ENCODE measurements at regions not wholly inside any gene's neighbourhood (a gene's known extent, or its start where the extent isn't known, plus 50 kb on each side); places are given as distances from the start of the nearest gene placed in this dataset.

DNA sequence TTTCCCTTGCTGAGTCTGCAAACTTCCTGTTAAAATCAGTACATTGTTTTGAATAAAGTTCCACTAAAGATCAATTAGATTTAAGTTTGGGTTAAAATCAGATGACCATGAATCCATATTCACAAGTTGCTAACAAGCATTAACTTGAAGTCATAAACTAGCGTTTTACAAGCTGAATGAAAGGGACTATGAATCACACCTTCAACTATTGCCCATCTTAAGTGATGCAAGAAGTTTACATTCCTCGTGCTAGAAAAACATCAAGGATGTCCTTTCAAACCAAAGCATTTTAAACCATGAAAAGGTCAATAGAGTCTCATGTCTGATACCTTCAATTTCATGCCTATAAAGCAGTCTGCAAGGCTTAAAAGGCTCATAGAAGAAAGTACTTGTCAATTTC, 257.2 kb upstream of the SYT4 start:
- no peak for TF ChIP-seq CTCF (conservative IDR thresholded peaks at IDR 0.05 in 1 of 2, IDR thresholded peaks at IDR 0.05 in 1 of 2; ENCODE audit: low read depth in 1 of 2, low read length in 2 of 2)
- TF ChIP-seq EZH2 (IDR thresholded peaks at IDR 0.05; ENCODE audit: low read length, missing control alignments): no peak
